Activated B cell treated with CpG ODN at 0.5 μM for 24 hours (primary cell): ENCODE measurements at regions not wholly inside any gene's neighbourhood (a gene's known extent, or its start where the extent isn't known, plus 50 kb on each side); places are given as distances from the start of the nearest gene placed in this dataset.
A peak's percentile ranks its signal among the peaks of the same experiment; 100 is the strongest.

Source experiments
- ATAC-seq: fragments of 200-7000 bp; cut with Tn5 transposase; one replicate; pipeline ENCODE4 v1.10.0; 2021; ENCODE audit warnings: low read depth, mild to moderate bottlenecking, moderate library complexity
- CTCF ChIA-PET: fragments of 350-600 bp; sonication (Branson Sonifier 250); formaldehyde crosslinking; loops from one replicate; lab custom pipeline; 2021; ENCODE audit warnings: antibody characterized with exemption; lab: Charles Lee
- POLR2A ChIA-PET: fragments of 350-600 bp; sonication (Branson Sonifier 250); formaldehyde crosslinking; loops from one replicate; lab custom pipeline; 2021; ENCODE audit warnings: antibody characterized with exemption; lab: Charles Lee
- DNase-seq: peaks from one replicate; pipeline ENCODE4 v3.0.0; 2022
- H3K27ac Mint-ChIP-seq: one replicate; pipeline ENCODE4 v1.8.0; 2020; ENCODE audit warnings: mixed read lengths
- H3K27me3 Mint-ChIP-seq: one replicate; pipeline ENCODE4 v1.8.0; 2021; ENCODE audit warnings: mixed read lengths
- H3K36me3 Mint-ChIP-seq: one replicate; pipeline ENCODE4 v1.8.0; 2021; ENCODE audit warnings: low read depth, mixed read lengths
- H3K4me1 Mint-ChIP-seq: one replicate; pipeline ENCODE4 v1.8.0; 2021; ENCODE audit warnings: mixed read lengths
- H3K4me3 Mint-ChIP-seq: one replicate; pipeline ENCODE4 v1.8.0; 2020; ENCODE audit warnings: mild to moderate bottlenecking, mixed read lengths
- H3K9me3 Mint-ChIP-seq: one replicate; pipeline ENCODE4 v1.8.0; 2020; ENCODE audit warnings: mixed read lengths
- intact Hi-C: fragments of 100-400 bp; cut with micrococcal nuclease; formaldehyde crosslinking; loops from one replicate; pipeline ENCODE4 v1.15.1; 2024
- TF ChIP-seq, protein P1 (sequence below): fragments of 200-600 bp; IDR thresholded peaks from one replicate; pipeline ENCODE4 v1.8.0; 2022; ENCODE audit warnings: antibody characterized with exemption, mild to moderate bottlenecking

DNA sequence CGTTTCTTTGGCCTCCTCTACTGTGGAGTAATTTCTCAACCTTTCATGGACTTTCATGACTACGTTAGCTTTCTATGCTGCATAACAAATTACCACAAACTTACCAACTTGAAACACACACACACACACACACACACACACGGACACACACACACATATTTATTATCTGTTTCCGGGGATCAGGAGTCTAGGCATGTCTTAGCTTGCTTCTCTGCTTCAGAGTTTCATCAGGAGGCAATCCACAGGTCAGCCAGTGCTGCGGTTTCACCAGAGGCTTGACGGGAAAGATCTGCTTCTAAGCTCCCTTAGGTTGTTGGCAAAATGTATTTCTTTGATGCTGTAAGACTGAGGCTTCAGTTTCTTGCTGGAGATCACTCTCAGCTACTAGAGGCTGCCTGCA is 59.0 kb upstream of the C9orf72 start:
- TF ChIP-seq, protein P1, sequence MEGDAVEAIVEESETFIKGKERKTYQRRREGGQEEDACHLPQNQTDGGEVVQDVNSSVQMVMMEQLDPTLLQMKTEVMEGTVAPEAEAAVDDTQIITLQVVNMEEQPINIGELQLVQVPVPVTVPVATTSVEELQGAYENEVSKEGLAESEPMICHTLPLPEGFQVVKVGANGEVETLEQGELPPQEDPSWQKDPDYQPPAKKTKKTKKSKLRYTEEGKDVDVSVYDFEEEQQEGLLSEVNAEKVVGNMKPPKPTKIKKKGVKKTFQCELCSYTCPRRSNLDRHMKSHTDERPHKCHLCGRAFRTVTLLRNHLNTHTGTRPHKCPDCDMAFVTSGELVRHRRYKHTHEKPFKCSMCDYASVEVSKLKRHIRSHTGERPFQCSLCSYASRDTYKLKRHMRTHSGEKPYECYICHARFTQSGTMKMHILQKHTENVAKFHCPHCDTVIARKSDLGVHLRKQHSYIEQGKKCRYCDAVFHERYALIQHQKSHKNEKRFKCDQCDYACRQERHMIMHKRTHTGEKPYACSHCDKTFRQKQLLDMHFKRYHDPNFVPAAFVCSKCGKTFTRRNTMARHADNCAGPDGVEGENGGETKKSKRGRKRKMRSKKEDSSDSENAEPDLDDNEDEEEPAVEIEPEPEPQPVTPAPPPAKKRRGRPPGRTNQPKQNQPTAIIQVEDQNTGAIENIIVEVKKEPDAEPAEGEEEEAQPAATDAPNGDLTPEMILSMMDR = no peak
- intact Hi-C loops = no loop called here
- H3K27me3 Mint-ChIP-seq = peaks cover 7% of the 10 kb centered on the region
- H3K4me1 Mint-ChIP-seq = peaks cover 6% of the 10 kb centered on the region
- H3K27ac Mint-ChIP-seq = no peak overlapping the region
- POLR2A ChIA-PET = no interaction called here
- ATAC-seq (no peak), DNase-seq (no peak)
- H3K4me3 Mint-ChIP-seq = no peak overlapping the region
- CTCF ChIA-PET = no interaction called here
- H3K36me3 Mint-ChIP-seq = no peaks in the 10 kb centered on the region
- no peaks in the 10 kb centered on the region for H3K9me3 Mint-ChIP-seq

DNA sequence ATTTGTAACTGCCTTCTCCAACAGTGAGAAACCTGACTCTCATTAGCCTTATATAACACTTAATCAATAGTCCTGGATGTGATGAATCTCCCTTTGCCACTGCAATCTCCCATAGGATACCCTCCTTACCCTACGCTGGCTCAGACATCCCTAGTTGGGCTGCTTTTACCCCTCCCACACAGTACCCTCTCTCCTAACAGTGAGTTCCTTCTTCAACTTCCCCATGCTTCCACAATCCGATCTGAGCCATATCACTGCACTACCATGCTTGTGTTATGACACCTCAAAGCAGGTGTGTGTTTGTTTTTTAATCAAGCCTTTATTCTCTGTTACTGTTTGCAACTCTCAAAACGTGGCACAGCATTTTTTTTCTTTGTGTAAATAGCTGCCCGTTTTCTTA is 60.5 kb upstream of the C9orf72 start:
- Mint-ChIP-seq H3K27me3 (peaks cover 7% of the 10 kb centered on the region), H3K36me3 (no peaks in the 10 kb centered on the region), H3K4me3 (no peak overlapping the region), H3K9me3 (no peaks in the 10 kb centered on the region), H3K27ac (no peak overlapping the region), H3K4me1 (peaks cover 6% of the 10 kb centered on the region)
- ATAC-seq (no peak), DNase-seq (no peak)
- ChIA-PET CTCF (no interaction called here), POLR2A (no interaction called here)
- intact Hi-C loops = no loop called here
- TF ChIP-seq, protein P1 = no peak

DNA sequence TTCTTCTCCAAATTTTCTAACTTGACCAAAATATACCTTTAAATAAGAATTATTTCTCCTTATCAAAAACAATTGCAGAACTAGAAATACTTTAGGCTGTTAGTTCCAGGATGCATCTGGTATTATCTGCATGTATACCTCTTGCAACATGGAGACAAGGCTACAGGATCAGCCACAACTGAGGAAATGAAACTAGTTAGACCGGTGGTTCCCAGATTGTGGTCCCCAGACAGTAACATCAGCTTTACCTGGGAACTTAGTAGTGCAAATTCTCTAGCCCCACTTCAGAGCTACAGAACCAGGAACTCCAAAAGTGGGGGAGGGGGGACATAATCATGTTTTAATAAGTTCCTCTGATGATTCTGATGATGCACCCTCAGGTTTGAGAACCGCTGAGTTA is 61.6 kb upstream of the C9orf72 start:
- no peaks in the 10 kb centered on the region for H3K9me3 Mint-ChIP-seq
- no peak overlapping the region for H3K27ac Mint-ChIP-seq
- H3K27me3 Mint-ChIP-seq = peaks cover 11% of the 10 kb centered on the region
- peaks cover 6% of the 10 kb centered on the region for H3K4me1 Mint-ChIP-seq
- H3K4me3 Mint-ChIP-seq = no peak overlapping the region
- TF ChIP-seq, protein P1 = no peak
- no peak for DNase-seq
- intact Hi-C loops = no loop called here
- H3K36me3 Mint-ChIP-seq = no peaks in the 10 kb centered on the region
- POLR2A ChIA-PET = interaction anchor here (0.9 kb wide), 1 partner anchor 62 kb away, joined by 8 read pairs; the partner anchor contains the start of gene C9orf72
- ATAC-seq = peak; percentile 21
- CTCF ChIA-PET = no interaction called here

DNA sequence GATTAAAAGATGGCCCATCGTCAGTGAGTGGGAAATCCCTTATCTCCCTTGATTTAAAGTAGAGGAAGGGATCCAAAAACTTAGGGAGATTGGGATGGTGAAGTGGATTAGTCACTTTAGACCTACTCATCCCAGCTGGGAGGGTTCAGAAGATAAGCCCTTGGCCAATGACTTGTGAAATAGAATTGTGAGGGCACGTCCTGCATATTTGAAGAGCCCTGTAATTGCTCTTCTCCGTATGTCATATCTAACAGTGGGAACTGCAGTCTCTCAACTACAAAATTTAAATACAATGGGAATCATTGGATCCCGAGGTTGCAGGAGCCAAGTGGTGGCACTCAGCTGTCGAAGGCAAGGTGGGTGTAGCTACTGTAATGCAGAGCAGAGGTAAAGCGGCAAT is 65.4 kb upstream of the C9orf72 start:
- intact Hi-C loops = no loop called here
- ATAC-seq (no peak), DNase-seq (no peak)
- H3K4me3 Mint-ChIP-seq = no peak overlapping the region
- ChIA-PET POLR2A (no interaction called here), CTCF (no interaction called here)
- peaks cover 6% of the 10 kb centered on the region for H3K4me1 Mint-ChIP-seq
- H3K9me3 Mint-ChIP-seq = no peaks in the 10 kb centered on the region
- peaks cover 7% of the 10 kb centered on the region for H3K27me3 Mint-ChIP-seq
- TF ChIP-seq, protein P1 = no peak
- no peaks in the 10 kb centered on the region for H3K36me3 Mint-ChIP-seq
- no peak overlapping the region for H3K27ac Mint-ChIP-seq

DNA sequence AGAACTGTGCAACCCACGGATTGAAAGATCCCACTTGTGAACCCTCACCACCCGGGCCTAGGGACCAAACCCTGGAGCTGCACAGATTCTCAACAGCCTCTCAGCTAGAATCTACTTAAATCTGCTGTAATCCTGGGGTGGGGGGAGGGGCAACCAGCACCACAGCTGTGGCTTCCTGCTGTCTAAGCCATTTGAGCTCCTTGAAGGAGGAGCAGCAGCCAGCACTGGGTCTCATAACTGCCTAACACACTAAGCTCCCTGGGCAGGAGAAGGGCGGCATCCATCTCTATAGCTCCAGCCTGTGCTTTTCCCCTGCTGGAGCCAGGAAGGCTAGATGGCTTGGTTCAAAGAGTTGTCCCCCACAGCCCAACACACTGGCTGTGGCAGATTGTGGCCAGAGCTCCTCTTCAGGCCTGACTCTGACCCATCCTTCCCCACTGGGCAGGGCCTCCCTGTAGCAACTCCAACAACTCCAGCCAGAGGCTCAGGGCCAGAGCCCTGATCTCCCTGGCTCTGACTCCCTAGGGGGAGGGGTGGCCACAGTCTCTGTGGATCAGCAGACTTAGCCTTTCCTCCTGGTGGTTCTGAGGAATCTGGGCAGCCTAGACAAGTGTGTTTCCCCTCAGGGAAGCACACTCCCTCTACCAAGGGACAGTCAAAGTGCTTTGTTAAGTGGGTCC is 72.0 kb upstream of the C9orf72 start:
- Mint-ChIP-seq H3K4me1 (no peaks in the 10 kb centered on the region), H3K4me3 (no peak overlapping the region), H3K27me3 (peaks cover 3% of the 10 kb centered on the region), H3K36me3 (no peaks in the 10 kb centered on the region), H3K9me3 (no peaks in the 10 kb centered on the region), H3K27ac (no peak overlapping the region)
- no peak for ATAC-seq
- no peak for DNase-seq
- ChIA-PET CTCF (no interaction called here), POLR2A (no interaction called here)
- TF ChIP-seq, protein P1 = no peak
- intact Hi-C loops = no loop called here
